GM19351 (cell line): ENCODE measurements at regions not wholly inside any gene's neighbourhood (a gene's known extent, or its start where the extent isn't known, plus 50 kb on each side); places are given as distances from the start of the nearest gene placed in this dataset.

ENCODE experiments used
- ATAC-seq: cut with Tn5 transposase; IDR thresholded peaks from one replicate; pipeline ENCODE4 v1.9.1; 2021; ENCODE audit warnings: mild to moderate bottlenecking, moderate library complexity; ENCODE audit not compliant: unreplicated experiment

DNA sequence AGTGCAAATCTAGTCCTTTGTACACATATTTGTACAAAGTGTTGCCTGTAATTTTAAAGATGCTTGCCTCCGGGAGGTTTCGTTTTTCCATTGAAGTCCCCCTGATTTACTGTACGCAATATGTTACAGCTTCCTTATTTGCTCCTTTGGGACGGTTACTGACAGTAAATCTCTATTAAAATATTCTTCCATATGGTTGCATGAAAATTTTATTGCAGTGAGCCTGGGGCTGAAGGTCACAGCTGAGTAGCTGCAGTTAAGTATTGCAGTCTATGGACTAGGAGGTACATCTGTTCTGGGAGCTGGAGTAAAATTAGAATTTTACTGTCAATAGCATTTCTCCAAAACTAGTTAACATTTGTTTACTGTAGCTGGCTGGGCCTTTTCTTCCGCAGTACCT lies 119.2 kb downstream of the ETAA1 start:
- ATAC-seq = no peak

DNA sequence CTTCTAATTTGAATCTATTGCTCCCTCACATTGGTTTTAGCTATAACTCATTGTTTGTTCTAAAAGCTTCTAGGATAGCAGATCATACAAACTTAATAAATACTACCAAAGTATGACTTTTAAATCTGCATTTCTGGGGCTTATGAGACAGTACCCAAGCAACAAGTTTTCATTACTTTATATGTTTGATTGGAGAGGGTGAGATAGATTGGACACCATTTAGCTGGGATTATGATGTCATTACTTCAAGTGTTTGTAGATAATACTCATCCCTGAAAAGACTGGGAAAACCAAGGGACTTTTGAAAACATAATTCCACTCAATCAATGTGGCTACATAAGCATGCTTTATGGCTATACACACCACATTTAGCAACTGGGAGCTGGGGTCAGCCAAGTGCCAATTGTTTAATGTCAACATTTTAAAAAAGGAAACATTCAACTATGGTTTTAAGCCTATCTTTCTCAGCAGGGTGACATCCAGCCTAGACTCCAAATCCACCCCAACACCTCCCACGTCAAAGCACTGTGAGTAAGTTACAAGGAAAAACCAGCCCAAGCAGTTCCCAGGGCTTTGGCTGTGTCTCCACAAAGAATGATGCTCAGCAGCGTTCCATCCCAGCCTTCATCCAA lies 119.9 kb downstream of the ETAA1 start:
- no peak for ATAC-seq

DNA sequence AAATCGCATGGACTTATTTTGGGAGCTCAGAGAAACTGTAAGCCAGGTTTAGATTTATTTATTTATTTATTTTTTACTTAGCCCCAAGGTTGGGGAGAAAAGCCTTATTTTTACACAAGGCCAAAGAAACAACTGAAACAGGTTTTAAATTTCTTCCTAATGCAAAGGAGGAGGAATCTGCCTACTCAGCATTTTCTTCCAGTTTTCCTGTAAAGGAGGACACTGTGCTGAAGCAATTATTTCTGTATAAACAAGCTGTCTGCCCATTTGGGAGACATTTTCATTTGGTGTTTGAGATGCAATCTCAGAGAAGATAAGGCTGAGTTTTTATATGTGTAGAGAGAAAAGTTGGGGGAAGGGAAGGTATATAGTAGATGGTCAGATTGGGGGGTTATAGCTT lies 125.0 kb downstream of the ETAA1 start:
- ATAC-seq = no peak

DNA sequence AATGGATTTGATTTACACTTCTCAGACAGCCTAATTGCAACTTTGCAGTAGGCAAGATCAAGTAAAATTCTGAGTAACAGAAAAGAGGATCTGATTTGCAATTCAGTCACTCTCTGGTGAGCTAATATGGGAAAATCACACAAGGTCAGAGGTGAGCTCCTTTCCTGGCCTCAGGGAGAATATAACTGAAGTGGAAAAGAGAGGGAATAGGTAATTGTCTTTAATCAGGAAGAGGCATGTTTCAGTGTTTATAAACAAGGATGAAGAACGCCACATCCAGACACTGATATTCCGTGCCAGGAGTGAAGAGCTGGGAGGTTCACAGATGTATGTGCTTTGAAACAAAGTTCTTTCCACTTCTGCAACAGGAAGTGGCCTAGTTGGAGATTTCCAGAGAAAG lies 127.1 kb downstream of the ETAA1 start:
- ATAC-seq = no peak

DNA sequence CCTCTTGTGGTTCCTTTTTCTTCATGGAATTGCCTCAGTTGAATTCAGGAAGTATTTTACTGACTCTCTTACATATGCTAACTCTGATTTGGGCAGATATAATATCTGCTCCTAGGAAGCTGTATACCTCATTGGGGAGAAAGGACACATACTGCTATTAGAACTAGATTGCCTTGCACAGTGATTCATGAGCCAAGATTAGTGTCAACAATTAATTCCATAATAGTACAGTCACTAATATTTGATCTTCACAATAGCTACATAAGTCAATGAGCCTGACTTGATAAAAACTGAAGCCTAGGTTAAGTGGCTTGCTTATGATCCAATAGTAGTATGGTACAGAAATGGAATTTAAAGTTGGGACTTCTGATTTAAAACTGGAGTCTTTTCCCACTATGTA lies 127.6 kb downstream of the ETAA1 start:
- no peak for ATAC-seq

GRCh38 chr2:67526283-67526682 lies 129.2 kb downstream of the ETAA1 start:
- no peak for ATAC-seq

DNA sequence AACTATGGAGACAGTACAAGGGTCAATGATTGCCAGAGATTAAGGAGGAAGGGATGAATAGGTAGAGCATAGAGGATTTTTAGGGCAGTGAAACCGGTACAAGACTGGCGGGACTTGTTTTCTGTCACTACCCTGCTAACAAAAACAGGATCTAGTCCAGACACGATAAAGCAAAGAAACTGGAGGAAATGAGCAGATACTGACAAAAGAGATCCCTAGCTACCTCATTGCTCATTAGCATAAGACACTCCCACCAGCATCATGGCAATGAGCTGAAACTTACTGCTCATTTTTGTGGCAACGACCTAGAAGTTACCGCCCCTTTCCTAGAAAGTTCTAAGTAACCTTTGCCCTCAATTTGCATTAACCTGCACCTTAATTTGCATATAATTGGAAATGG lies 131.2 kb downstream of the ETAA1 start:
- no peak for ATAC-seq

DNA sequence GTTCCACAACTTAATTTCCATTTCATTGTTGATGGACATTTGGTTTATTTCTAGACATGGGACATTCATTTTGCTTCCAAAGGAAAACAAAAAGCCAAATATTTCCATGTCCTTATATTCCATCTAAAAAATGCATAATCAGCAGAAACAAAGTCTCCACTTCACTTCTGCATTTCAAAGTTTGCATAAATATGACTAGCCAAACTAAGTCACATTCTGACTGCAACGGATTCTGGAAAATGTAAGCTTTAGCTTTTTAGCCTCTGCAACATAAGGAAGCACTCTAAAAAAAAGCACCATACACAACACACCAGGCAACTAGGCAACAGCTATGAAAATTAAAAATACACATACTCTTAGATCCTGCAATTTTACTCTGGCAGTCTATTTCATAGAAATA lies 135.3 kb downstream of the ETAA1 start:
- no peak for ATAC-seq

DNA sequence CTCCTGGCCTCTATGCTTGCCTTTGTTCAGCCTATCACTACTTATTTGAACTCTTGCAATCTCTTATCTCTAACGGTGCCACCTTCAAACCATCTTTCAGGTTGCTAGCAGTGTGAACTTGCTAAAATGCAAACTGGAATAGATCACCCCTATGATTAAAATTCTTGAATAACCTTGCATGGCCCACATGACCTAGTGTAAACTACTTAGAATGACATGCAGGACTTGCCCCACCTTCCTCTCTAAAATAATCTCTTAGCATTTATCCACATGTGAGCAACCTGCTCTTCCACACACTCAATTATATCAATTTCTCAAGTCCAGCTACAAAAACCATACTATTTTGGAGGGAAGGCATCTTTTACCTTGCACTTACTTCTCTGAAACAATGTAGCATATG lies 137.6 kb downstream of the ETAA1 start:
- no peak for ATAC-seq

DNA sequence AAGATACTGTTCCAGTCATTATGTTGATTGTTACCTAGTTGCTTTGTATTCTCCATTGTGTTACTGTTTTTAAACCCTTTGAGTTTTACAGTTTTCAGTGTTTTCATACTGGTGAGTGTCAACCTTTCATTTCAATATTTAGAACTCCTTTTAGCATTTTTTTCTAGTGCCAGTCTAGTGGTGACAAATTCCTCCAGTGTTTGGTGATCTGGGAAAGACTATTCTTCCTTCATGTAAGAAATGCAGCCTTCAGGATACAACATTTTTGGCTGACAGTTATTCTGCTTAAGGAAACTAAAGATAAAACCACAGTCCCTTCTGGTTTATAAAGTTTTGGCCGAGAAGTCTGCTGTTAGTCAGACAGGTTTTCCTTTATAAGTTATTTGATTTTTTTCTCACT lies 143.8 kb downstream of the ETAA1 start:
- no peak for ATAC-seq

DNA sequence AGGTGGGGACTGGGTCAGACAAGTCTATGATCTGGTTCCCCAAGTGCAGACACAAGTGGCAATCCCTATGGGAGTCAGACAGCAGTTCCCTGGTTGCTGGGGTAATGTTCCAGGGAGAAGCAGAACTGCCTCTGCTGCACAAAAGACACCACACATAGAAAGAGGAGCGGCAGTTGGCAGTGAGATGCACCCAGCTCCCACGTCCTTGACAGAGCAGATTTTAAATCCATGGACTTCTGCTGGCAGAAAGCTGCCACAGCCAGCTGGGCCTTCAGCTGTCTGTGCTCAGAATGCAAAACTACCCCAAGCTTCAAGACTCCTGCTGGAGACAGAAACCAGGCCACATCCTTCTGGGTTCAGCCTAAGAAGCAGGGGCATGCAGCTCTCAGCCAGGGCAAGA lies 147.2 kb downstream of the ETAA1 start:
- ATAC-seq = no peak

GRCh38 chr2:67548317-67549201 lies 151.4 kb downstream of the ETAA1 start:
- no peak for ATAC-seq

GRCh38 chr2:67559156-67559555 lies 162.0 kb downstream of the ETAA1 start:
- ATAC-seq = no peak

DNA sequence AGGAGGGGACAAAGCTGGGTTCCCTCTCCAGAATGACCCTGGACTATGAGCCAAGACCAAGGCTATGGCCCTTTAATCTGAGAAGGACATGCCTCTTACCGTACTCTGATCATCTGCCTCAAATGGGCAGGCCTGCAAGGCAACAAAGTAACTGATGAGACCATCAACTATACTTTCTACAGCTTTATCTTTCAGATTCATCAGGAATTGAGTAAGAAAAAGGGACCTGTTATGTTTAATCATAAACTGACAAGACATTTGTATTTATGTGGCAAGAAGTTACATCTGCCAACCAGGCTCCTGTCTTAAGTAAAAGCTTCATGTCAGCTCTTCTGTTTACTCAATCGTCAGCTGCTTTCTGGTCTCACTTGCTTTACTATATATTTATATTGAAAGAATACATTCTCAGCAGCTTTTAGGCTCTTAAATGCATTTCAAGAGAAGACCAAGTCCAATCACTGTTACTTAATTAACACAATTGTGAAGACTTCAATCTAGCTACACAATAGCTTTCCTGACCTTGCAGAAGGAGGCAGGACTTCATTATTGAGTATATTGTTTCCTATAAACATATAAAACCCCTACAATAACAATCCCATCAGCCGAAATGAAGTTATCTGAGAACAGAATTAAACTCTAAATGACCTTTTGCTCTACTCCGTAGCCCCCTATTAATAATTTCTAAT lies 163.8 kb downstream of the ETAA1 start:
- no peak for ATAC-seq

DNA sequence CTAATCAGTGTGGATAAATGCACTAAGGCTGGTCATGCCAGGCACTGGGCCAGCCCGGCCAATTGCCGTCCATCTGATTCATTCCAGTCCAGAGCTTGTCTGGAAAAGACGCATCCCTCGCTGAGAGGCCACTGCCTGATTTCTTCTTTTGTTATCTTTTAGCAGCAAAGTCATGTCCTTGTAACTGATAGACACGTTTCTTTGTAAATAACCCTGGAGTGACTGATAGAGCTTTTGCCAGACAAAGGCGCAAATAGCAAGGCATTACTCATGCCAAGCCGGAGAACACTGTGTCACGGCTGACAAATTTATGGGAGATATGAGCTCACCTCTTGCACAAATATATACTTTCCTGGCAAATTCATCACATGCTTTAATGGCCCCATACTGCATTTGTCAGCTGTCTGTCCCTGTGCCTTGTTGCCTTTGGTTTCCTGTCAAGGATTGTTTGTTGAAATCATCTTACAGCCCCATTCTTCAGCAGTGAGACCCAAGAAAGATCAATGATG lies 164.4 kb downstream of the ETAA1 start:
- no peak for ATAC-seq

GRCh38 chr2:67564076-67564475 lies 166.9 kb downstream of the ETAA1 start:
- no peak for ATAC-seq

DNA sequence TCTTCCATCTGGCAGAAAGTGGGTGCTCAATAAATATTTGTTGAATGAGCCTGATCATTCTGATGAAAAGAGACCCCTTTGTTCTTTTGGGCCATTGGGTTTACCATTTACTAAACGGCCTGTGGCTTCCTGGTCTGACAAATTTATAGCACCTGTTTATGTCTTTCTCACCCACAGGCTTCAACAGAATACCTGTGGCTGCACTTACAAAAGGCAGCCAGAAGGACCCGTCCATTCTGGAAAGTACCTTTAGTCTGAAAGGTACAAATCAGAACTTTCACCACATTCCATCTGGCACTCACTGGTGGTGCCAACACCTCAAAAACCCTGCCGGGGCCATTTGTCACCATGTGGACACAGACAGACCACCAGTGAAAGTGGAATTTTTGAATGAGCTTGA lies 167.5 kb downstream of the ETAA1 start:
- no peak for ATAC-seq

GRCh38 chr2:67565262-67565661 lies 168.1 kb downstream of the ETAA1 start:
- no peak for ATAC-seq

GRCh38 chr2:67565761-67566160 lies 168.6 kb downstream of the ETAA1 start:
- no peak for ATAC-seq

GRCh38 chr2:67566285-67566684 lies 169.2 kb downstream of the ETAA1 start:
- ATAC-seq = no peak

- no peak for ATAC-seq
Observed at GRCh38 chr2:67566958-67567635, 170.0 kb downstream of the ETAA1 start.
